Keratinocyte (primary cell): ENCODE measurements at regions not wholly inside any gene's neighbourhood (a gene's known extent, or its start where the extent isn't known, plus 50 kb on each side); places are given as distances from the start of the nearest gene placed in this dataset.

Experiments used
- DNase-seq: peaks from one replicate; pipeline ENCODE4 v3.0.0-alpha.2; 2011; ENCODE audit warnings: low read depth, missing footprints, low spot score
- FAIRE-seq: peaks from 2 replicates; lab custom pipeline; 2011; peaks lifted over from hg19 to GRCh38; lab: Jason Lieb, UNC
- H2AFZ ChIP-seq: 2 replicates; pipeline ENCODE4 v1.6.0; 2012; ENCODE audit warnings: low read length, control low read depth, inconsistent platforms; ENCODE audit not compliant: control insufficient read depth
- H3K27ac ChIP-seq: 2 replicates; pipeline ENCODE4 v1.5.1; 2011; ENCODE audit warnings: low read length; ENCODE audit not compliant: control insufficient read depth, insufficient read depth
- H3K27me3 ChIP-seq: 3 replicates; pipeline ENCODE4 v1.6.0; 2011; ENCODE audit warnings: low read length; ENCODE audit not compliant: control insufficient read depth, insufficient read depth; ENCODE audit errors: extremely low read depth
- H3K36me3 ChIP-seq, 2 experiments: 2 replicates in 1 of 2; 3 replicates in 1 of 2; pipeline ENCODE4 v1.5.1; 2011; ENCODE audit warnings: low read length in 2 of 2, mild to moderate bottlenecking in 1 of 2; ENCODE audit not compliant: control insufficient read depth in 2 of 2, insufficient read depth in 2 of 2; ENCODE audit errors: extremely low read depth in 1 of 2
- H3K4me1 ChIP-seq: 3 replicates; pipeline ENCODE4 v1.5.1; 2011; ENCODE audit warnings: low read length; ENCODE audit not compliant: control insufficient read depth, insufficient read depth; ENCODE audit errors: extremely low read depth
- H3K4me2 ChIP-seq: 3 replicates; pipeline ENCODE4 v1.6.0; 2011; ENCODE audit warnings: low read depth, low read length; ENCODE audit not compliant: control insufficient read depth, insufficient read depth; ENCODE audit errors: extremely low read depth
- H3K4me3 ChIP-seq, 3 experiments: fragments of 200-600 bp in 1 of 3; sonication (generic) in 1 of 3; 2 replicates in 2 of 3; 3 replicates in 1 of 3; pipeline ENCODE4 v1.5.1; 2011 to 2016; ENCODE audit warnings: low read length in 3 of 3, mild to moderate bottlenecking in 3 of 3, control low read depth in 2 of 3, inconsistent platforms in 1 of 3, low read depth in 1 of 3, mixed read lengths in 1 of 3, mixed run types in 1 of 3, moderate library complexity in 1 of 3; ENCODE audit not compliant: control insufficient read depth in 2 of 3, insufficient read depth in 2 of 3; ENCODE audit errors: extremely low read depth in 1 of 3
- H3K79me2 ChIP-seq: 2 replicates; pipeline ENCODE4 v1.6.0; 2012; ENCODE audit warnings: low read length; ENCODE audit not compliant: control insufficient read depth, insufficient read depth
- H3K9ac ChIP-seq: 3 replicates; pipeline ENCODE4 v1.6.0; 2011; ENCODE audit warnings: low read length; ENCODE audit not compliant: control insufficient read depth, insufficient read depth; ENCODE audit errors: extremely low read depth
- H3K9me1 ChIP-seq: 3 replicates; pipeline ENCODE4 v1.6.0; 2011; ENCODE audit warnings: low read length; ENCODE audit not compliant: control insufficient read depth, insufficient read depth; ENCODE audit errors: extremely low read depth
- H3K9me3 ChIP-seq: 2 replicates; pipeline ENCODE4 v1.5.1; 2012; ENCODE audit warnings: low read depth, low read length; ENCODE audit not compliant: control insufficient read depth
- H4K20me1 ChIP-seq: 3 replicates; pipeline ENCODE4 v1.6.0; 2011; ENCODE audit warnings: low read length; ENCODE audit not compliant: control insufficient read depth, insufficient read depth; ENCODE audit errors: extremely low read depth
- CTCF ChIP-seq, 3 experiments: IDR thresholded peaks in 1 of 3; conservative IDR thresholded peaks in 1 of 3; optimal IDR thresholded peaks in 1 of 3; 2 replicates in 2 of 3; 3 replicates in 1 of 3; pipeline versions ENCODE3 to v1.5.1; 2011; ENCODE audit warnings: low read length in 3 of 3, mild to moderate bottlenecking in 3 of 3, moderate library complexity in 2 of 3, control low read depth in 1 of 3, inconsistent platforms in 1 of 3; ENCODE audit not compliant: insufficient read depth in 2 of 3; ENCODE audit errors: extremely low read depth in 1 of 3
- EZH2 ChIP-seq: IDR thresholded peaks from one replicate; pipeline ENCODE4 v1.6.1; 2012; ENCODE audit warnings: inconsistent platforms, mild to moderate bottlenecking, low read length, moderate library complexity
- dilution Hi-C: fragments of 300-500 bp; cut with MboI; formaldehyde crosslinking; loops from one replicate; pipeline ENCODE4 v1.7.0; 2020; ENCODE audit warnings: low sequenced_read_pairs; ENCODE audit not compliant: extremely low pct_ligation_motif_present

GRCh38 chr6:134478764-134479399 lies 161.0 kb upstream of the SGK1 start:
- no peak overlapping the region for H3K27ac ChIP-seq
- no peak overlapping the region for H3K4me3 ChIP-seq
- H3K27me3 ChIP-seq, result no peaks in the 10 kb centered on the region
- DNase-seq, result no peak
- H3K79me2 ChIP-seq, result no peaks in the 10 kb centered on the region
- no peak overlapping the region for H3K4me2 ChIP-seq
- no peak overlapping the region for H3K9ac ChIP-seq
- dilution Hi-C loops, result no loop called here
- H4K20me1 ChIP-seq, result no peaks in the 10 kb centered on the region
- H3K9me3 ChIP-seq, result no peaks in the 10 kb centered on the region
- H2AFZ ChIP-seq, result no peak overlapping the region
- FAIRE-seq, result no peak
- H3K36me3 ChIP-seq, result no peaks in the 10 kb centered on the region
- TF ChIP-seq EZH2, result no peak
- TF ChIP-seq CTCF (optimal IDR thresholded peaks at IDR 0.05 in 1 of 3, IDR thresholded peaks at IDR 0.05 in 1 of 3, conservative IDR thresholded peaks at IDR 0.05 in 1 of 3; ENCODE audit: extremely low read depth in 1 of 3, insufficient read depth in 2 of 3, low read length in 3 of 3), result no peak
- peaks cover 11% of the 10 kb centered on the region for H3K4me1 ChIP-seq
- H3K9me1 ChIP-seq, result no peaks in the 10 kb centered on the region

GRCh38 chr6:134477991-134478635 lies 160.2 kb upstream of the SGK1 start:
- H3K4me2 ChIP-seq, result no peak overlapping the region
- no peaks in the 10 kb centered on the region for H3K9me1 ChIP-seq
- H3K79me2 ChIP-seq, result no peaks in the 10 kb centered on the region
- H3K9me3 ChIP-seq, result no peaks in the 10 kb centered on the region
- H3K9ac ChIP-seq, result no peak overlapping the region
- H3K36me3 ChIP-seq, result no peaks in the 10 kb centered on the region
- H3K4me1 ChIP-seq, result peaks cover 11% of the 10 kb centered on the region
- H2AFZ ChIP-seq, result no peak overlapping the region
- dilution Hi-C loops, result no loop called here
- H3K27me3 ChIP-seq, result no peaks in the 10 kb centered on the region
- H3K27ac ChIP-seq, result no peak overlapping the region
- H3K4me3 ChIP-seq, result no peak overlapping the region
- FAIRE-seq (no peak), DNase-seq (no peak)
- no peaks in the 10 kb centered on the region for H4K20me1 ChIP-seq
- TF ChIP-seq CTCF (optimal IDR thresholded peaks at IDR 0.05 in 1 of 3, IDR thresholded peaks at IDR 0.05 in 1 of 3, conservative IDR thresholded peaks at IDR 0.05 in 1 of 3; ENCODE audit: extremely low read depth in 1 of 3, insufficient read depth in 2 of 3, low read length in 3 of 3), result no peak
- TF ChIP-seq EZH2, result no peak
